Naive thymus-derived CD4-positive, alpha-beta T cell (primary cell): ENCODE measurements at regions not wholly inside any gene's neighbourhood (a gene's known extent, or its start where the extent isn't known, plus 50 kb on each side); places are given as distances from the start of the nearest gene placed in this dataset.
A peak's percentile ranks its signal among the peaks of the same experiment; 100 is the strongest.

Experiments
- ATAC-seq: fragments of 150-1000 bp; cut with Tn5 transposase; 2 replicates; pipeline ENCODE4 v1.10.0; 2021; ENCODE audit warnings: mild to moderate bottlenecking, moderate library complexity
- CTCF ChIA-PET: fragments of 350-600 bp; sonication (Branson Sonifier 250); formaldehyde crosslinking; loops from one replicate; lab custom pipeline; 2021; ENCODE audit warnings: antibody characterized with exemption; lab: Charles Lee
- POLR2A ChIA-PET: fragments of 350-600 bp; sonication (Branson Sonifier 250); formaldehyde crosslinking; loops from one replicate; lab custom pipeline; 2021; ENCODE audit warnings: antibody characterized with exemption, inconsistent platforms; lab: Charles Lee
- DNase-seq, 9 donors: peaks; one replicate each; pipeline versions ENCODE4 v3.0.0 to v3.0.0-alpha.2; 2020 to 2022; ENCODE audit warnings: mixed read lengths in 1 of 9
- H3K27ac ChIP-seq: one replicate; pipeline ENCODE4 v1.7.0; 2013; ENCODE audit warnings: mild to moderate bottlenecking, low read depth, low read length, moderate library complexity
- H3K27me3 ChIP-seq, 2 donors: one replicate each; pipeline ENCODE4 v1.7.0; 2013; ENCODE audit warnings: low read length in 2 of 2, mild to moderate bottlenecking in 2 of 2, moderate library complexity in 2 of 2; ENCODE audit not compliant: control insufficient read depth in 2 of 2, insufficient read depth in 2 of 2
- H3K36me3 ChIP-seq, 3 experiments: 1 replicate in 2 of 3; 2 replicates in 1 of 3; pipeline ENCODE4 v1.7.0; 2013; ENCODE audit warnings: low read length in 3 of 3, mild to moderate bottlenecking in 3 of 3, moderate library complexity in 1 of 3; ENCODE audit not compliant: insufficient read depth in 3 of 3, control insufficient read depth in 2 of 3
- H3K4me1 ChIP-seq, 2 donors: one replicate each; pipeline ENCODE4 v1.7.0; 2013; ENCODE audit warnings: low read length in 2 of 2, mild to moderate bottlenecking in 2 of 2, moderate library complexity in 1 of 2; ENCODE audit not compliant: control insufficient read depth in 2 of 2, insufficient read depth in 2 of 2
- H3K4me3 ChIP-seq: 2 replicates; pipeline ENCODE4 v1.7.0; 2013; ENCODE audit warnings: mild to moderate bottlenecking, low read length
- H3K9me3 ChIP-seq, 3 experiments: 1 replicate in 2 of 3; 2 replicates in 1 of 3; pipeline ENCODE4 v1.7.0; 2013; ENCODE audit warnings: low read length in 3 of 3; ENCODE audit not compliant: control insufficient read depth in 2 of 3
- H3K27ac Mint-ChIP-seq, 9 donors: one replicate each; pipeline ENCODE4 v1.8.0; 2020 to 2022; ENCODE audit warnings: mixed read lengths in 9 of 9, mild to moderate bottlenecking in 8 of 9, moderate library complexity in 5 of 9, inconsistent platforms in 2 of 9
- H3K27me3 Mint-ChIP-seq, 5 donors: one replicate each; pipeline ENCODE4 v1.8.0; 2021 to 2022; ENCODE audit warnings: mixed read lengths in 5 of 5, mild to moderate bottlenecking in 1 of 5
- H3K36me3 Mint-ChIP-seq, 5 donors: one replicate each; pipeline ENCODE4 v1.8.0; 2020 to 2022; ENCODE audit warnings: mixed read lengths in 5 of 5, mild to moderate bottlenecking in 3 of 5, inconsistent platforms in 1 of 5
- H3K4me1 Mint-ChIP-seq, 7 donors: one replicate each; pipeline ENCODE4 v1.8.0; 2020 to 2022; ENCODE audit warnings: mixed read lengths in 7 of 7, mild to moderate bottlenecking in 3 of 7, inconsistent platforms in 1 of 7
- H3K4me3 Mint-ChIP-seq, 10 donors: one replicate each; pipeline ENCODE4 v1.8.0; 2020 to 2022; ENCODE audit warnings: mild to moderate bottlenecking in 10 of 10, mixed read lengths in 10 of 10, moderate library complexity in 6 of 10, inconsistent platforms in 2 of 10
- H3K9me3 Mint-ChIP-seq, 11 donors: one replicate each; pipeline ENCODE4 v1.8.0; 2020 to 2022; ENCODE audit warnings: mixed read lengths in 11 of 11, mild to moderate bottlenecking in 4 of 11, inconsistent platforms in 1 of 11, moderate library complexity in 1 of 11
- intact Hi-C, 2 donors: fragments of 100-400 bp; cut with micrococcal nuclease; formaldehyde crosslinking; loops; one replicate each; pipeline ENCODE4 v1.15.1; 2023

DNA sequence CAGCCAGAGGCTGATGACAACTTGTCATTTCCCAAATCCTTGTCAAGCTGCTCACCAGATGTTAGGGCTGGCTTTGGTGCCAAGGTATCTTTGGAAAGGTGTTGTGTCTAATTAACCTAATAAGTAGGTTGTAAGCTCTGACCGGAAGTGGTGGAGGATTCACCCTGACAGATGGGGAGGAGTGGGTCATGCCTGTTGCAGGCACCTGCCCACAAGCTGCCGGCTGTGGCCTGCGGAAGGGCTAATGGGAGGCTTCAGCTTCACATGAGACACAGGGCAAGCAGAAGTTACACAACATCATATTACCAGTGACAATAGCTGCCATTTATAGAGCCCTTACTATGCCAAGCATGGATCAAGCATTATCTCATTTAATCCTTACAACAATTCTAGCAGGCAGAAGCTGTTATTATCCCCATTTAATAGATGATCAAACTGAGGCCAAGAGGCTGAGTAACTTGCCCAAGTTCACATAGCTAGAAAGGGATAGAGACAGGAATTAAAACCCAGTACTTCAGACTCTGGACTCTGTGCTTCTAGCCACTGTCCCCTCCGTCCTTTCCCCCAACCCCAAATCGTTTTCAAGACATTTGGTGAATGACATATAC is 63.1 kb upstream of the DUSP5 start:
- no peak overlapping the region for H3K4me3 ChIP-seq
- Mint-ChIP-seq H3K9me3 (peaks cover 0 to 3% (median 0%) of the 10 kb centered on the region in 11 donors), H3K4me1 (peaks cover 0 to 15% (median 2%) of the 10 kb centered on the region in 7 donors), H3K4me3 (no peak overlapping the region), H3K27me3 (no peaks in the 10 kb centered on the region), H3K36me3 (no peaks in the 10 kb centered on the region), H3K27ac (no peak overlapping the region)
- ChIA-PET POLR2A (no interaction called here), CTCF (no interaction called here)
- no peaks in the 10 kb centered on the region for H3K4me1 ChIP-seq
- H3K27me3 ChIP-seq, result no peaks in the 10 kb centered on the region
- no peaks in the 10 kb centered on the region for H3K36me3 ChIP-seq
- DNase-seq (no peak), ATAC-seq (no peak)
- intact Hi-C loops, result no loop called here
- no peak overlapping the region for H3K27ac ChIP-seq
- no peaks in the 10 kb centered on the region for H3K9me3 ChIP-seq

DNA sequence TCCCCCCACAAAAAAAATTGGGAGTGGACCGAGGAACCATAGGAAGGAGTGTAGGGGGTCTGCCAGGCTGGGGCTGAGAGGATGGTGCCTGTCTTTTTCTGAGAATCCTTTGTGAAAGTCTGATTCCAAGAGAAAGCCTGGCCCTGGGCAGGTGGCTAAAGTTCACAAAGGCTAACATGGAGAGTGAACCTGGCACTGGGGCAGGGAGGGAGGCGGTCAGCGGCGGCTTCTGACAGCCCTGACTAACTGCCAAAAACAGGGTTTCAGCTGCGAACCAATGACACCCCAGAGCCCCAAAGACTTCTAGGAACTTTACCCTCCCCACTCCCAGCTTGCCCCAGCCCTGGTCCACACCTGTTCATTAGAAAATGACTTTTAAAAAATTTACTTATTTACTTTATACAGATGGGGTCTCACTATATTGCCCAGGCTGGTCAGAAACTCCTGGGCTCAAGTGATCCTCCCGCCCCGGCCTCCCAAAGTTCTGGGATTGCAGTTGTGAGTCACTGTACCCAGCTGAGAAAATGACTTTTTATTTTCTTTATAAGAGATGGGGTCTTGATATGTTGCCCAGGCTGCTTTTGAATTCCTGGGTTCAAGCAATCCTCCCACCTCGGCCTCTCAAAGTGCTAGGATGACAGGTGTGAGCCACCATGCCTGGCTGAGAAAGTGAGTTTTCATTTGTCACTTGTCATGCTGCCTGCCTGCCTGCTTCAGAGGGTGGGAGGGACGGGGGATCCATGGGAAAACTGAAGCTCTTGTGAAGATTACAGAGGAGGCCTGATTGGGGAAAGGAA is 61.0 kb upstream of the DUSP5 start:
- Mint-ChIP-seq H3K27ac (no peak overlapping the region), H3K4me1 (peaks cover 0 to 9% (median 3%) of the 10 kb centered on the region in 7 donors), H3K9me3 (peaks cover 0 to 3% (median 0%) of the 10 kb centered on the region in 11 donors), H3K36me3 (no peaks in the 10 kb centered on the region), H3K4me3 (no peak overlapping the region), H3K27me3 (no peaks in the 10 kb centered on the region)
- no peaks in the 10 kb centered on the region for H3K36me3 ChIP-seq
- ChIA-PET POLR2A (no interaction called here), CTCF (no interaction called here)
- ATAC-seq (no peak), DNase-seq (no peak)
- no peaks in the 10 kb centered on the region for H3K9me3 ChIP-seq
- H3K27me3 ChIP-seq, result no peaks in the 10 kb centered on the region
- H3K4me1 ChIP-seq, result peaks cover 0 to 2% of the 10 kb centered on the region in 2 donors
- intact Hi-C loops, result no loop called here
- no peak overlapping the region for H3K27ac ChIP-seq
- no peak overlapping the region for H3K4me3 ChIP-seq

DNA sequence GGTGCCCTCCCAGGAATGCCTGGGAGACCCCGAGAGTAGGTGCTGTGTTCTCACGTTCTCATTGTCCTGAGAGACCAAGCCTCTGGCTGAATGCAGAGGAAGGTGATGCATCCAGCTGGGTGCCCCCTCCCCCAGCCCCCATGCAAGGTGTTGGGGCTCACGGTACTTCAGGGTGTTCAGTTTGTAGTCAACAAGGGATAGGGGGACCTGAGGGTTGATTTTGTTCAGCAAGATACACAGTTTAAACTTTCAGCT is 60.4 kb upstream of the DUSP5 start:
- no peaks in the 10 kb centered on the region for H3K9me3 ChIP-seq
- no peaks in the 10 kb centered on the region for H3K36me3 ChIP-seq
- Mint-ChIP-seq H3K4me1 (peaks cover 0 to 9% (median 5%) of the 10 kb centered on the region in 7 donors), H3K27ac (no peak overlapping the region), H3K4me3 (no peak overlapping the region), H3K9me3 (peaks cover 0 to 3% (median 0%) of the 10 kb centered on the region in 11 donors), H3K36me3 (no peaks in the 10 kb centered on the region), H3K27me3 (no peaks in the 10 kb centered on the region)
- ATAC-seq (no peak), DNase-seq (no peak)
- no peak overlapping the region for H3K27ac ChIP-seq
- H3K4me1 ChIP-seq, result peaks cover 0 to 4% of the 10 kb centered on the region in 2 donors
- POLR2A ChIA-PET, result no interaction called here
- no peaks in the 10 kb centered on the region for H3K27me3 ChIP-seq
- CTCF ChIA-PET, result no interaction called here
- intact Hi-C loops, result no loop called here
- no peak overlapping the region for H3K4me3 ChIP-seq

DNA sequence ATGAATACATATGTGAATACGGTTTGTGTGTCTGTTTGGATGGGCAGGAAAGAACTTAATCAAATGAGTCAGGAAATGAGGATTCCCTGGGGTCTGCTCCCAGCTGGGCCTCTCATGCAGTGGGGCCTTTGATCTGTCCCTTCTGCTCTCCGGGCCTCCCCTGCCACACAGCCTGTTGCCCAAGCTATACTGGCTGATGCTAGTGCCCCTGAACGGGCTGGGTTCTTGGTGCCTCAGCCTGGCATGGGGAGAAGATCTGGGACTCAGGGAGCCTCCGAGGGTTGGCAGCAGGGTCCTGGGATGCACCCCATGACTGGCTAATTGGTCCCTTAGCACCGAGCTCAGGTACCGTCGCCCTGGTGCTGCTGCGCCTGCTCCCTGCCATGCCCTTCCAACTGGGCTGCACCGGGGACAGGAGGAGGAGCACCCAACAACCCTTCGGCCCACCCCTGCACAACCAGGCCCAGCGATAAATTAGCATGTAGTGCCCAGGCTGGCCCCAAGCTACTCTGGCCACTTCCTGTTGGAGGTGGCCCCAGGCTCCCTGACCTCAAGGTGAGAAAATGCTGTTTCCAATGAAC is 59.9 kb upstream of the DUSP5 start:
- Histone ChIP-seq H3K27ac (no peak overlapping the region), H3K4me3 (no peak overlapping the region), H3K36me3 (no peaks in the 10 kb centered on the region), H3K27me3 (no peaks in the 10 kb centered on the region), H3K9me3 (no peaks in the 10 kb centered on the region), H3K4me1 (peaks cover 0 to 4% of the 10 kb centered on the region in 2 donors)
- ATAC-seq, result no peak
- Mint-ChIP-seq H3K36me3 (no peaks in the 10 kb centered on the region), H3K27me3 (no peaks in the 10 kb centered on the region), H3K27ac (no peak overlapping the region), H3K4me1 (peaks cover 0 to 9% (median 5%) of the 10 kb centered on the region in 7 donors), H3K4me3 (no peak overlapping the region), H3K9me3 (peaks cover 0 to 3% (median 0%) of the 10 kb centered on the region in 11 donors)
- no peak for DNase-seq
- ChIA-PET CTCF (no interaction called here), POLR2A (no interaction called here)
- intact Hi-C loops, result no loop called here

DNA sequence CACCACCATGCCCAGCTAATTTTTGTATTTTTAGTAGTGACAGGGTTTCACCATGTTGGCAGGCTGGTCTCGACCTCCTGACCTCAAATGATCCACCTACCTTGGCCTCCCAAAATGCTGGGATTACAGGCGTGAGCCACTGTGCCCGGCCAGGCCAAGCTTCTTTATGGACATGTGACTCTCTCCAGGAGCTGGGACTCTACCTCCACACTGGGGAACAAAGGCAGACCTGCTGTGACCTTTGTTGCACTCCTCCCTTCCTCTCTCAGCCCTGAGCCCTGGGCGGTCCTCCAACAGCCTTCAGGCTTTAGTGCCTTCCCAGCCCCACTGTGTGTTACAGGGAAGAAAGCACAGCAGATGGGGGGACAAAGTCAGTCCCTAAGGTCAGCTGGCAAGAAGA is 55.0 kb upstream of the DUSP5 start:
- H3K4me1 Mint-ChIP-seq, result peaks cover 0 to 14% (median 5%) of the 10 kb centered on the region in 7 donors
- H3K9me3 ChIP-seq, result no peaks in the 10 kb centered on the region
- intact Hi-C loops, result no loop called here
- H3K27ac Mint-ChIP-seq, result peak overlapping the region in 2 of 9 donors; percentile 7 to 60
- H3K36me3 ChIP-seq, result no peaks in the 10 kb centered on the region
- ChIA-PET POLR2A (no interaction called here), CTCF (no interaction called here)
- no peak for DNase-seq
- H3K36me3 Mint-ChIP-seq, result no peaks in the 10 kb centered on the region
- H3K27me3 Mint-ChIP-seq, result peaks cover 0 to 8% (median 0%) of the 10 kb centered on the region in 5 donors
- no peak overlapping the region for H3K4me3 Mint-ChIP-seq
- no peak overlapping the region for H3K27ac ChIP-seq
- H3K4me1 ChIP-seq, result peaks cover 0 to 4% of the 10 kb centered on the region in 2 donors
- ATAC-seq, result no peak
- no peak overlapping the region for H3K4me3 ChIP-seq
- H3K9me3 Mint-ChIP-seq, result no peaks in the 10 kb centered on the region
- H3K27me3 ChIP-seq, result no peaks in the 10 kb centered on the region

DNA sequence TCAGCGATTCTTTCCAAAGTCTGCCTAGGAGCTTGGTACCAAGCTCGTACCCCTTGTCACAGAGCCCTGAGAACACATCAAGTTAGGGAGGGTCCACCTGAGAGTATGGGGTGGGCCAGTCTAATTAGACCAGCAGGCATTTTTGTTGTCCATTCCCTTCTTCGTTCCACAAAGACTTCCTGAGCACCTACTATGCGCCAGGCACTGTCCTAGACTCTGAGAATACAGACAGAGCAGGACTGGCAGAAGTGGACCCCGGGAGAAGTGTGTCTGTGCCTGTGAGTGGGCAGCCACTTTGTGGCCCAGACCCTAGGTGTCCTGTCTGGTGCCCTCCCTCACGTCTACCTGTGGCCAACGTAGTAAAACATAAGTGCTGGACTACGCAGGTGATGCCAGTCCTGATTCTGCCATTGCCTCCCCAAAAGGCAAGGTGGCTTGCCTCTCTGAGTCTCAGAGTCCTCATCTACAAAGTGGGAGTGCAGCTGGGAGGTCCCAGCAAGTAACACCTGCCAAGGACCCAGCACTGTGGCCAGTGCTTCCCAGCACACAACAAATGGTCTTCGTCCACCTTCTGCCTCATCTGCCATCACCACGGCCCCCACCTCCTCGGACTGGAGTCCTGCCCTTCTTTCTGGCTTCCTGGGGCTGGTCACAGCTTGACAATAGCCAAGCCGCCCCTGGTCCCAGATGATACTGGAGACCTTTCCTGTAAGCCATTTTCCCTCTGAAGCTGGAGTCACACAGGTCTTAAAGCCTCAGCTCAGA is 54.3 kb upstream of the DUSP5 start:
- CTCF ChIA-PET, result no interaction called here
- POLR2A ChIA-PET, result no interaction called here

More for the DNA sequence above, 54.3 kb upstream of the DUSP5 start:
- Histone ChIP-seq H3K4me3 (no peak overlapping the region), H3K36me3 (no peaks in the 10 kb centered on the region), H3K9me3 (no peaks in the 10 kb centered on the region), H3K4me1 (peaks cover 0 to 4% of the 10 kb centered on the region in 2 donors), H3K27ac (no peak overlapping the region), H3K27me3 (no peaks in the 10 kb centered on the region)
- Mint-ChIP-seq H3K27ac (peak overlapping the region in 1 of 9 donors; percentile 72), H3K9me3 (no peaks in the 10 kb centered on the region), H3K36me3 (no peaks in the 10 kb centered on the region), H3K4me3 (no peak overlapping the region), H3K27me3 (peaks cover 0 to 8% (median 0%) of the 10 kb centered on the region in 5 donors), H3K4me1 (peaks cover 0 to 14% (median 5%) of the 10 kb centered on the region in 7 donors)
- DNase-seq (no peak), ATAC-seq (no peak)
- intact Hi-C loops, result no loop called here
